ENCODE measurements at regions not wholly inside any gene's neighbourhood (a gene's known extent, or its start where the extent isn't known, plus 50 kb on each side); places are given as distances from the start of the nearest gene placed in this dataset.

DNA sequence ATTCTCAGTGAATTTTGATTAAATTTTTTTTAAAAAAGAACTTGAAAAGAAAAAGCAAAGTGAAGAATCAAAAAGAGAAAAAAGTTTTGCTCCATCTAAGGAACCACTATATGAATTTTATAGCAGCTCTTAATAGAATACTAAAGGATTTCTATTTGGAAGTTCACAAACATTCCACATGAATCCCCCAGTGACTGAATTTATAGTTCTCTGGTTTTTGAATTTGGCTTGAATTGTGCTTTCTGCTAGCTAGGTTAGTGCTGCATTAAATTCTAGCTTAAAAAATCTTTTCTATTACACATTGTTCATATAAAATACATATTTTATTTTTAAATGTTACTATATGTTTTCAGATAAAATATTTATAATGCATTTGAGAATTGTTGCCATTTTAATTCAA, 675.4 kb downstream of the RERGL start:
- Histone ChIP-seq H3K9ac (ENCODE audit: insufficient read depth in 1 of 2, low read depth in 2 of 2, low read length in 2 of 2) (no peak overlapping the region), H3K4me3 (no peak overlapping the region), H3K27ac (ENCODE audit: extremely low read depth, low read depth, low read length) (no peak overlapping the region), H3K79me2 (ENCODE audit: control insufficient read depth, insufficient read depth, low read length) (no peaks in the 10 kb centered on the region), H3K36me3 (ENCODE audit: control insufficient read depth, insufficient read depth, low read length) (no peaks in the 10 kb centered on the region), H3K27me3 (ENCODE audit: control insufficient read depth in 2 of 2, insufficient read depth in 2 of 2, low read length in 2 of 2) (no peaks in the 10 kb centered on the region), H3K9me1 (ENCODE audit: control insufficient read depth, insufficient read depth, low read length) (no peaks in the 10 kb centered on the region), H3K9me3 (replicated peaks; ENCODE audit: control insufficient read depth, insufficient read depth, low read depth, low read length) (no peaks in the 10 kb centered on the region), H2AFZ (ENCODE audit: low read depth, low read length) (no peak overlapping the region), H4K20me1 (replicated peaks; ENCODE audit: control insufficient read depth, insufficient read depth, low read length) (no peaks in the 10 kb centered on the region), H3K4me2 (ENCODE audit: insufficient read depth, low read length) (no peak overlapping the region), H3K4me1 (replicated peaks in 1 of 2; ENCODE audit: control insufficient read depth in 2 of 2, insufficient read depth in 2 of 2, low read length in 2 of 2) (no peaks in the 10 kb centered on the region)
- ATAC-seq (no peak), DNase-seq (ENCODE audit: extremely low read depth in 1 of 4, low spot score in 3 of 4) (no peak), FAIRE-seq (no peak)
- CTCF ChIA-PET (ENCODE audit: low intra/inter-chr PET ratio) = no interaction called here
- no TSS peak for BruUV-seq (replicated peaks)
- POLR2A ChIA-PET = no interaction called here
- in situ Hi-C loops (cut with MboI) (no loop called here), intact Hi-C loops (cut with micrococcal nuclease) (no loop called here)
- TF ChIP-seq RB1 (IDR thresholded peaks at IDR 0.05; ENCODE audit: low read depth) (no peak), STAT5A (IDR thresholded peaks at IDR 0.05; ENCODE audit: borderline replicate concordance, low read length) (no peak), PTBP1 (IDR thresholded peaks at IDR 0.05; ENCODE audit: low read depth, low read length) (no peak), CGGBP1 (CRISPR knock-in tag; IDR thresholded peaks at IDR 0.05) (no peak), ETS1 (conservative IDR thresholded peaks at IDR 0.05; ENCODE audit: control insufficient read depth, low read depth, low read length) (no peak), ZBTB1 (CRISPR knock-in tag; IDR thresholded peaks at IDR 0.05; ENCODE audit: borderline replicate concordance, low read depth) (no peak), CSDE1 (IDR thresholded peaks at IDR 0.05) (no peak), JUN (IDR thresholded peaks at IDR 0.05; ENCODE audit: borderline replicate concordance, low read depth, low read length) (no peak), JUN (CRISPR knock-in tag; IDR thresholded peaks at IDR 0.05; ENCODE audit: borderline replicate concordance) (no peak)

Data from K562 (cell line).